HepG2 (cell line): ENCODE measurements at regions not wholly inside any gene's neighbourhood (a gene's known extent, or its start where the extent isn't known, plus 50 kb on each side); places are given as distances from the start of the nearest gene placed in this dataset.
A peak's percentile ranks its signal among the peaks of the same experiment; 100 is the strongest.
"Not testable (repeated sequence)": the region's sequence is repeated elsewhere in the genome, so short reads cannot be mapped to it uniquely, and the experiment has no call there.

ENCODE experiments used
- ATAC-seq: fragments of 200-7000 bp; cut with Tn5 transposase; 3 replicates; pipeline ENCODE4 v1.9.1; 2020; ENCODE audit warnings: mild to moderate bottlenecking, moderate library complexity
- BruUV-seq: library from RNA; stranded (reverse); fragments of 400-500 nt; replicated peaks from 2 replicates; lab custom pipeline; 2021; lab: Mats Ljungman, UMichigan
- CTCF ChIA-PET: fragments of 300-600 bp; formaldehyde crosslinking; extraction: SDS; loops from one replicate; lab custom pipeline; 2021; ENCODE audit warnings: low total read pairs, inconsistent platforms, low intra/inter-chr PET ratio; lab: Yijun Ruan, JAX
- POLR2A ChIA-PET: fragments of 350-600 bp; sonication (Branson Sonifier 250); formaldehyde crosslinking; loops from one replicate; lab custom pipeline; 2020; ENCODE audit warnings: antibody characterized with exemption, inconsistent platforms; lab: Yijun Ruan, JAX
- DNase-seq: peaks from one replicate; pipeline ENCODE4 v3.0.0-alpha.2; 2015; ENCODE audit warnings: low spot score
- FAIRE-seq: peaks from 3 replicates; lab custom pipeline; 2011; peaks lifted over from hg19 to GRCh38; lab: Jason Lieb, UNC
- H2AFZ ChIP-seq: one replicate; pipeline ENCODE4 v1.6.1; 2011; ENCODE audit warnings: low read length, inconsistent platforms
- H3K27ac ChIP-seq: fragments of 300-600 bp; 3 replicates; pipeline ENCODE4 v1.8.0; 2011; ENCODE audit warnings: mixed run types, mild to moderate bottlenecking, mixed read lengths, low read length, inconsistent platforms; ENCODE audit not compliant: insufficient read depth; ENCODE audit errors: extremely low read length
- H3K27me3 ChIP-seq, 2 experiments: fragments of 200-600 bp in 1 of 2; 2 replicates in 1 of 2; 3 replicates in 1 of 2; pipeline versions ENCODE4 v1.6.0 to v1.8.0; 2011; ENCODE audit warnings: low read length in 2 of 2, mild to moderate bottlenecking in 2 of 2, moderate library complexity in 2 of 2, inconsistent platforms in 1 of 2; ENCODE audit not compliant: insufficient read depth in 2 of 2, control insufficient read depth in 1 of 2
- H3K36me3 ChIP-seq, 2 experiments: fragments of 200-600 bp in 1 of 2; replicated peaks in 1 of 2; 2 replicates in 1 of 2; 3 replicates in 1 of 2; pipeline versions ENCODE4 v1.5.1 to v1.8.0; 2011; ENCODE audit warnings: low read length in 2 of 2, inconsistent platforms in 1 of 2; ENCODE audit not compliant: insufficient read depth in 2 of 2, control insufficient read depth in 1 of 2
- H3K4me1 ChIP-seq: 2 replicates; pipeline ENCODE4 v1.5.1; 2012; ENCODE audit warnings: low read length, inconsistent platforms; ENCODE audit not compliant: insufficient read depth
- H3K4me2 ChIP-seq: 2 replicates; pipeline ENCODE4 v1.6.0; 2011; ENCODE audit warnings: low read depth, low read length, inconsistent platforms
- H3K4me3 ChIP-seq, 3 experiments: fragments of 200-600 bp in 1 of 3; sonication (generic), shearing (Covaris generic) in 1 of 3; replicated peaks in 1 of 3; 2 replicates each; pipeline ENCODE4 v1.5.1; 2011 to 2016; ENCODE audit warnings: low read length in 3 of 3, inconsistent platforms in 2 of 3, low read depth in 2 of 3, mild to moderate bottlenecking in 2 of 3, control low read depth in 1 of 3, mixed read lengths in 1 of 3; ENCODE audit not compliant: insufficient read depth in 1 of 3
- H3K79me2 ChIP-seq: one replicate; pipeline ENCODE4 v1.6.1; 2011; ENCODE audit warnings: low read length, inconsistent platforms; ENCODE audit not compliant: insufficient read depth
- H3K9ac ChIP-seq: 2 replicates; pipeline ENCODE4 v1.6.0; 2011; ENCODE audit warnings: mild to moderate bottlenecking, low read depth, low read length, inconsistent platforms; ENCODE audit not compliant: insufficient read depth
- H3K9me3 ChIP-seq: 2 replicates; pipeline ENCODE4 v1.5.1; 2012; ENCODE audit warnings: mild to moderate bottlenecking, low read length
- H4K20me1 ChIP-seq: 2 replicates; pipeline ENCODE4 v1.6.0; 2011; ENCODE audit warnings: inconsistent platforms, mild to moderate bottlenecking, low read length, moderate library complexity; ENCODE audit not compliant: insufficient read depth
- MYC ChIP-seq: sonication (generic); formaldehyde crosslinking; IDR thresholded peaks from 2 replicates; pipeline ENCODE4 v1.9.0; 2021; ENCODE audit warnings: missing genetic modification reagents, borderline replicate concordance
- PHF8 ChIP-seq: sonication (generic); formaldehyde crosslinking; IDR thresholded peaks from 2 replicates; pipeline ENCODE4 v1.5.0; 2020; ENCODE audit warnings: missing genetic modification reagents
- SAP130 ChIP-seq: IDR thresholded peaks from 2 replicates; pipeline ENCODE4 v1.6.1; 2016; ENCODE audit warnings: low read depth
- ZFY ChIP-seq: sonication (generic); formaldehyde crosslinking; IDR thresholded peaks from 2 replicates; pipeline ENCODE4 v1.4.0; 2020; ENCODE audit warnings: missing genetic modification reagents
- WGBS: methylation state at CpG from one replicate; pipeline ENCODE4 v1.1.6; 2017; ENCODE audit warnings: low lambda C conversion rate; 5-methylcytosine and 5-hydroxymethylcytosine counted together
- in situ Hi-C: cut with HindIII; loops from 2 replicates; pipeline ENCODE4 v1.10.0; 2017; ENCODE audit warnings: low pct_unique_long_range_greater_than_20kb; ENCODE audit not compliant: extremely low pct_ligation_motif_present
- intact Hi-C: fragments of 100-400 bp; cut with micrococcal nuclease; formaldehyde crosslinking; loops from one replicate; pipeline ENCODE4 v1.10.0; 2022; ENCODE audit not compliant: unreplicated experiment

DNA sequence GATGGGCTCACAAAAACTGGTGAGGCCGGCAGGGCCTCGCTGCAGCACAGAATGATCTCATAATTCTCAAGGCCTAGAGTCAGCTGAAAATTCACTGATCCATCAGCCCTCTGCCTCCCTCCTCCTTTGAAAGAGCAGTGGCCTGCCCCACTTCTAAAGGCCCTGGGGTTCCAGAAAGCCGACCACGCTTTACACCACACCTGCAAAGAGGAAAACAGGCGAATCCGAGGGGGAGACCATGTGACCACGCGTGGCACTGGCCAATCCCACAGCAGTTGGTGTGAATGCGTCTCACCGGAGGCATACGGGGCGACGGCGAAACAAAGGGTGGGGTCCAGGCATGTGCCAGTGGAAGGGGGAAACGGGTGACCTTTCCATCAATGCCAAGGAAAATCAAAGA lies 135.5 kb upstream of the ANKRD20A1 start:
- not testable (repeated sequence) for H3K9ac ChIP-seq
- peak; percentile 55 for ATAC-seq
- TF ChIP-seq ZFY (CRISPR knock-in tag) (peak; percentile 52), MYC (peak; percentile 25; the same call in 1 of the 2 replicates), SAP130 (peak; percentile 39), PHF8 (CRISPR knock-in tag) (peak; percentile 39; the same call in 1 of the 2 replicates)

DNA sequence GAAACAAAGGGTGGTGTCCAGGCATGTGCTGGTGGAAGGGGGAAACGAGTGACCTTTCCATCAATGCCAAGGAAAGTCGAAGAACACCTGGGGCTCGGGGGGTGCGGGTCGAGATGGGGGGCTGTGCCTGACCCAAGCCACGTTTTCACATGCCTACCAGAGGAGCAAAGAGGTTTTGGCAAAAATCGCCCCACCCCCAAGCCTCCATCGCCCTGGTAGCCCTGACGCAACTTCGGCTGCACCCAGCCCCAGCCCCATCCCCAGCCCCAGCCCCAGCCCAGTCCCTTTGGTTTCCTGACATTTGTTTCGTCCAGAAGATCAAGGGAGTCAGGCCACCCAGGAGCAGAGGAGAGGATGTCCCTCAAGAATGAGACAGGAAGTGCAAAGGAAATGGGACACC lies 133.8 kb upstream of the ANKRD20A1 start:
- H3K36me3 ChIP-seq, BruUV-seq, H3K9me3 ChIP-seq, H3K27me3 ChIP-seq, H3K79me2 ChIP-seq, DNase-seq, FAIRE-seq, H4K20me1 ChIP-seq, H2AFZ ChIP-seq, H3K4me3 ChIP-seq, ATAC-seq, in situ Hi-C loops, CTCF ChIA-PET, POLR2A ChIA-PET, H3K4me2 ChIP-seq, H3K4me1 ChIP-seq, intact Hi-C loops, H3K27ac ChIP-seq, H3K9ac ChIP-seq: not testable (repeated sequence)
- 79% methylated on average over 4 of the region's 11 CpGs for WGBS

More for the DNA sequence above, 135.5 kb upstream of the ANKRD20A1 start:
- WGBS: 0% methylated on average over 2 of the region's 15 CpGs
- H3K9me3 ChIP-seq, intact Hi-C loops, H3K4me2 ChIP-seq, H3K36me3 ChIP-seq, H3K4me1 ChIP-seq, POLR2A ChIA-PET, in situ Hi-C loops, CTCF ChIA-PET, FAIRE-seq, H4K20me1 ChIP-seq, H3K27ac ChIP-seq, H3K79me2 ChIP-seq, H3K27me3 ChIP-seq, DNase-seq, H2AFZ ChIP-seq: not testable (repeated sequence)
- H3K4me3 ChIP-seq: peak overlapping the region in 2 of 3 experiments; percentile 43 to 54; a peak in 3 of 6 replicates
- TSS peak; percentile 84 for BruUV-seq

DNA sequence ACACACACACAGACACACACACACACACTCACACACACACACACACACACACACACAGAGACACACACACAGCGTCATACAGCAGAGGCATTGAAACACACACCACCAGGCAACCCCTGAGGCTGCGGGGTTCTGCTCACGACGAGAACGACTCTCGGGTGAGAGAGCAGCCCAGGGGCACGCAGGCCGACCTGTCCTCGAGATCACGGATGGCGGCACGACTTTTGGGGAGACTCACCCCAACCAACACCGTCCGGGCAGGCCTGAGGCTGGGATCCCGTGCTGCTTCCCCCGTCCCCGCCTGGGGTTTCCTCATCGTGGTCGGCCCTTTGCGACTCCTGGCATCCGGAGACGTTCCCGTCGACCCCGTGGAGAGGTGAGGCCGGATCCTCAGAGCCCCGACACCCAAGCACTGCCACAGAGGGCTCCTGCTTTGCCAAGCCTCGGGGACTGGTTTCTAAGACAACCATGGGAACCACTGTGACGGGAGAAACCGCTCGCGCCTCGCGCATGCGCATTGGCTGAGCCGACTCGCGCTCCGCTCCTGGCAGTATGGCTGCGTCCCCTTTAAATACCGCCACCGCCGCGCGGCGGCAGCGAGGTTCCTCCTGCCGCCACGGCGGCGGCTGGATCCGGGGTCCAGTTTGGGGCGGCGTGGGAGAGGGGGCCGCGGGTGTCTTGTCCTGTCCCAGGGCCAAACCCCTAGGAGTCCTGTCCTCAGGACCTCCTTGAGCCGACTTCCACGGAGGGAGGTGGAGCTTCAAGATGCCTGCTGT lies 132.3 kb upstream of the ANKRD20A1 start:
- in situ Hi-C loops, H3K27me3 ChIP-seq, FAIRE-seq, H4K20me1 ChIP-seq, BruUV-seq, H3K4me1 ChIP-seq, DNase-seq, H3K79me2 ChIP-seq, H3K4me2 ChIP-seq, H2AFZ ChIP-seq, CTCF ChIA-PET, H3K9me3 ChIP-seq, intact Hi-C loops, H3K36me3 ChIP-seq, POLR2A ChIA-PET, H3K4me3 ChIP-seq, H3K9ac ChIP-seq, H3K27ac ChIP-seq: not testable (repeated sequence)
- peak; percentile 68 for ATAC-seq
- 78% methylated on average over 5 of the region's 58 CpGs for WGBS

DNA sequence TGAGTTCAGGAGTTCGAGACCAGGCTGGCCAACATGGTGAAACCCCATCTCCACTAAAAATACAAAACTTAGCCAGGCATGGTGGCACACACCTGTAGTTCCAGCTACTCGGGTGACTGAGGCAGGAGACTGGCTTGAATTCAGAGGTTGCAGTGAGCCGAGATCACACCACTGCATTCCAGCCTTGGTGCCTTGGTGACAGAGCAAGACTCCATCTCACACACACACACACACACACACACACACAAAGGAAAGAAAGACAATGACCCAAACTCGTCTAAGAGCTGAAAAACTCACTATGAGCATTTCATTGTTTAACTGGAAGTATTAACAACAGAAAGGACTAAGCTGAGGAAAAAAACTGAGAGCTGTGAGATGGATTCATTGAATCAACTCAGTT lies 95.6 kb upstream of the ANKRD20A1 start:
- FAIRE-seq, H2AFZ ChIP-seq, POLR2A ChIA-PET, H3K27ac ChIP-seq, H3K9ac ChIP-seq, H4K20me1 ChIP-seq, DNase-seq, H3K79me2 ChIP-seq, H3K4me1 ChIP-seq, H3K36me3 ChIP-seq, intact Hi-C loops, in situ Hi-C loops, BruUV-seq, CTCF ChIA-PET, H3K4me3 ChIP-seq, H3K27me3 ChIP-seq, H3K9me3 ChIP-seq, ATAC-seq, H3K4me2 ChIP-seq: not testable (repeated sequence)
- 0% methylated on average over 1 of the region's 4 CpGs for WGBS
